Ascending aorta (tissue), 2 donors: ENCODE measurements at regions not wholly inside any gene's neighbourhood (a gene's known extent, or its start where the extent isn't known, plus 50 kb on each side); places are given as distances from the start of the nearest gene placed in this dataset.

Source experiments
- DNase-seq, 2 donors: peaks; one replicate each; pipeline ENCODE4 v3.0.0-alpha.2; 2019; ENCODE audit warnings: low spot score in 2 of 2
- H3K27ac ChIP-seq, 2 donors: fragments of 200-600 bp; sonication (generic); one replicate each; pipeline ENCODE4 v1.5.1; 2016 to 2017; ENCODE audit warnings: mild to moderate bottlenecking in 1 of 2
- H3K27me3 ChIP-seq: fragments of 200-600 bp; sonication (generic); one replicate; pipeline ENCODE4 v1.5.1; 2017
- H3K36me3 ChIP-seq, 2 donors: fragments of 200-600 bp; sonication (generic); one replicate each; pipeline ENCODE4 v1.5.1; 2016
- H3K4me1 ChIP-seq, 2 donors: fragments of 200-600 bp; sonication (generic); one replicate each; pipeline ENCODE4 v1.5.1; 2016 to 2017; ENCODE audit warnings: mild to moderate bottlenecking in 1 of 2
- H3K4me3 ChIP-seq, 2 donors: fragments of 200-600 bp; sonication (generic); one replicate each; pipeline ENCODE4 v1.5.1; 2016 to 2017; ENCODE audit warnings: mild to moderate bottlenecking in 1 of 2
- H3K9me3 ChIP-seq, 2 donors: fragments of 200-600 bp; sonication (generic); one replicate each; pipeline ENCODE4 v1.5.1; 2016
- CTCF ChIP-seq, 3 experiments: fragments of 200-600 bp in 2 of 3; fragments of 450-650 bp in 1 of 3; sonication (generic) in 2 of 3; IDR thresholded peaks; one replicate each; pipeline ENCODE4 v1.5.1; 2016 to 2019; ENCODE audit warnings: antibody characterized with exemption in 3 of 3, mild to moderate bottlenecking in 1 of 3, moderate library complexity in 1 of 3
- intact Hi-C: fragments of 100-400 bp; cut with DNase I; formaldehyde crosslinking; loops from one replicate; pipeline ENCODE4 v1.15.1; 2023

- intact Hi-C loops, result no loop called here
- no peaks in the 10 kb centered on the region for H3K27me3 ChIP-seq
- no peak for TF ChIP-seq CTCF (IDR thresholded peaks at IDR 0.05)
- no peaks in the 10 kb centered on the region for H3K36me3 ChIP-seq
- no peaks in the 10 kb centered on the region for H3K9me3 ChIP-seq
- no peak overlapping the region for H3K27ac ChIP-seq
- no peak overlapping the region for H3K4me3 ChIP-seq
- no peaks in the 10 kb centered on the region for H3K4me1 ChIP-seq
- no peak for DNase-seq
Measured at GRCh38 chr3:86856711-86857110, 134.2 kb downstream of the VGLL3 start.

GRCh38 chr3:86849991-86850390 lies 141.0 kb downstream of the VGLL3 start:
- Histone ChIP-seq H3K9me3 (no peaks in the 10 kb centered on the region), H3K4me3 (no peak overlapping the region), H3K36me3 (no peaks in the 10 kb centered on the region), H3K4me1 (no peaks in the 10 kb centered on the region), H3K27ac (no peak overlapping the region), H3K27me3 (no peaks in the 10 kb centered on the region)
- intact Hi-C loops, result no loop called here
- no peak for DNase-seq
- TF ChIP-seq CTCF (IDR thresholded peaks at IDR 0.05), result no peak

- Histone ChIP-seq H3K4me3 (no peak overlapping the region), H3K36me3 (no peaks in the 10 kb centered on the region), H3K9me3 (no peaks in the 10 kb centered on the region), H3K27ac (no peak overlapping the region), H3K4me1 (no peaks in the 10 kb centered on the region), H3K27me3 (no peaks in the 10 kb centered on the region)
- no peak for TF ChIP-seq CTCF (IDR thresholded peaks at IDR 0.05)
- intact Hi-C loops, result no loop called here
- DNase-seq, result no peak
Measured at GRCh38 chr3:86845726-86846125, 145.2 kb downstream of the VGLL3 start.

GRCh38 chr3:86838927-86839326 lies 152.0 kb downstream of the VGLL3 start:
- H3K27ac ChIP-seq, result no peak overlapping the region
- TF ChIP-seq CTCF (IDR thresholded peaks at IDR 0.05), result no peak
- no peaks in the 10 kb centered on the region for H3K9me3 ChIP-seq
- DNase-seq, result no peak
- H3K36me3 ChIP-seq, result no peaks in the 10 kb centered on the region
- no peaks in the 10 kb centered on the region for H3K4me1 ChIP-seq
- intact Hi-C loops, result no loop called here
- H3K4me3 ChIP-seq, result no peak overlapping the region
- H3K27me3 ChIP-seq, result no peaks in the 10 kb centered on the region

GRCh38 chr3:86837871-86838270 lies 153.1 kb downstream of the VGLL3 start:
- H3K27ac ChIP-seq, result no peak overlapping the region
- H3K4me1 ChIP-seq, result no peaks in the 10 kb centered on the region
- TF ChIP-seq CTCF (IDR thresholded peaks at IDR 0.05), result no peak
- no peak for DNase-seq
- no peak overlapping the region for H3K4me3 ChIP-seq
- intact Hi-C loops, result no loop called here
- H3K36me3 ChIP-seq, result no peaks in the 10 kb centered on the region
- no peaks in the 10 kb centered on the region for H3K27me3 ChIP-seq
- H3K9me3 ChIP-seq, result no peaks in the 10 kb centered on the region

- Histone ChIP-seq H3K27me3 (no peaks in the 10 kb centered on the region), H3K4me3 (no peak overlapping the region), H3K36me3 (no peaks in the 10 kb centered on the region), H3K4me1 (no peaks in the 10 kb centered on the region), H3K9me3 (no peaks in the 10 kb centered on the region), H3K27ac (no peak overlapping the region)
- TF ChIP-seq CTCF (IDR thresholded peaks at IDR 0.05), result no peak
- DNase-seq, result no peak
- intact Hi-C loops, result no loop called here
Measured at GRCh38 chr3:86830566-86830965, 160.4 kb downstream of the VGLL3 start.
